ENCODE measurements at regions not wholly inside any gene's neighbourhood (a gene's known extent, or its start where the extent isn't known, plus 50 kb on each side); places are given as distances from the start of the nearest gene placed in this dataset.

DNA sequence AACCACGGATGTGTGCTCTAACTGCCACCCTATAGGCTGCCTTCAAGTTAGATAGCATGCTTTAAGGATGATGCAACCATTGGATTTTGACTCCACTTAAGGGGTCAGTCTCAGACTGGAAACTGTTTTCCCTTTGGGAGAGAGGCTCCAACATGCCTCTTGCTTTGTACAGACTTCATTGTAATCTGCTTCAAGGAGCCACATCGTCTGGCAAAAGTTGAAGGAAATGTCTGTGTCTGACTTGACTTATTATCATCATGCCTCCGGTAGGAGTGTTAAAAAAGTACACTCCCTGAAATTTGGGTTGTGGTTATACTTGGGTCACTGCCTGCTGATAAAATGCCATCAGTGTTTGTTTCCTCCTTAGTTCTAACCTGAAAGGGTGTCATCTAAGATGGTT is 245.4 kb upstream of the CDIN1 start:
- Histone ChIP-seq H3K9me3 (replicated peaks; ENCODE audit: control insufficient read depth, low read depth, low read length) (no peaks in the 10 kb centered on the region), H3K36me3 (ENCODE audit: control insufficient read depth, insufficient read depth, low read length) (no peaks in the 10 kb centered on the region), H3K4me3 (ENCODE audit: low read length) (no peak overlapping the region), H3K4me1 (ENCODE audit: control insufficient read depth, insufficient read depth, low read length) (no peaks in the 10 kb centered on the region), H3K27me3 (ENCODE audit: control insufficient read depth, insufficient read depth, low read length) (no peaks in the 10 kb centered on the region), H3K27ac (ENCODE audit: low read length) (no peak overlapping the region)
- peak; percentile 4 for DNase-seq
- 22% methylated on average over 3 of the region's 3 CpGs for WGBS (ENCODE audit: insufficient coverage)

DNA sequence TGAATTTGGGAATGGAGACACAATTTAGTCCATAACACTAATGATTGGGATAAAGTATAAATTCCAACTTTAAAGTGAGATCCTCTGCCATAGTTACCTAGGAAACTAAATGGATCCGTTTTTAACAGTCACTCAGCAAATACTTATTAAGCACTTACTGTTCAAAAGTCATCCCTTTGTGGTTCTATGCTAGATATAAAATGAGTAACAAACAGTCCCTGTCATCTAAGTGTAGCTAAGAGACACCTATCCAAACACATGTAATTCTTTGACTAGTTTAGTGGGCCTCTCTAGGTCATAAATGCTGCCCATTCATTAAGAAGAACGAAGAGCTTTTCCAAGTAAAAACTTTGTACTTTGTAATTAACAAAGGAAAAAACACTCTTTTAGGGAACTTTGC is 244.2 kb upstream of the CDIN1 start:
- Histone ChIP-seq H3K4me3 (ENCODE audit: low read length) (no peak overlapping the region), H3K9me3 (replicated peaks; ENCODE audit: control insufficient read depth, low read depth, low read length) (no peaks in the 10 kb centered on the region), H3K36me3 (ENCODE audit: control insufficient read depth, insufficient read depth, low read length) (no peaks in the 10 kb centered on the region), H3K27ac (ENCODE audit: low read length) (no peak overlapping the region), H3K4me1 (ENCODE audit: control insufficient read depth, insufficient read depth, low read length) (no peaks in the 10 kb centered on the region), H3K27me3 (ENCODE audit: control insufficient read depth, insufficient read depth, low read length) (no peaks in the 10 kb centered on the region)
- WGBS (ENCODE audit: insufficient coverage), result no CpG with 5 or more reads among the region's 2 CpGs
- no peak for DNase-seq

DNA sequence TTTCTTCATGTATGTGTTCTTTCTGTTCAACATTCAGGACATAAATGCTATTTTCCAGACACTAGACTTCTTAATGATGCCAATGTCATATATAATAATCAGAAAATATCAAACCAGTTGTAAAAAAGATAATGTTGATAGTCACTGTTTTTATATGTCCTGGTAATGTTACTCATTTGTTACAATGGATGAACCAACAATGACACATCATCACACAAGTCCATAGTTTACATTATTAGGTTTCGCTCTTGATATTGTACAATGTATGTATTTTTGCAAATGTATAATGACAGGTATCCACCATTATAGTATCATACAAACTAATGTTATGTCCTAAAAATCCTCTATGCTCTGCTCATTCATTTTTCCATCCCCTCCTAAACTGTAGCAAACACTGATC is 243.8 kb upstream of the CDIN1 start:
- Histone ChIP-seq H3K4me1 (ENCODE audit: control insufficient read depth, insufficient read depth, low read length) (no peaks in the 10 kb centered on the region), H3K27me3 (ENCODE audit: control insufficient read depth, insufficient read depth, low read length) (no peaks in the 10 kb centered on the region), H3K27ac (ENCODE audit: low read length) (no peak overlapping the region), H3K36me3 (ENCODE audit: control insufficient read depth, insufficient read depth, low read length) (no peaks in the 10 kb centered on the region), H3K9me3 (replicated peaks; ENCODE audit: control insufficient read depth, low read depth, low read length) (no peaks in the 10 kb centered on the region), H3K4me3 (ENCODE audit: low read length) (no peak overlapping the region)
- DNase-seq, result no peak
- WGBS (ENCODE audit: insufficient coverage), result no CpG with 5 or more reads among the region's 1 CpG

DNA sequence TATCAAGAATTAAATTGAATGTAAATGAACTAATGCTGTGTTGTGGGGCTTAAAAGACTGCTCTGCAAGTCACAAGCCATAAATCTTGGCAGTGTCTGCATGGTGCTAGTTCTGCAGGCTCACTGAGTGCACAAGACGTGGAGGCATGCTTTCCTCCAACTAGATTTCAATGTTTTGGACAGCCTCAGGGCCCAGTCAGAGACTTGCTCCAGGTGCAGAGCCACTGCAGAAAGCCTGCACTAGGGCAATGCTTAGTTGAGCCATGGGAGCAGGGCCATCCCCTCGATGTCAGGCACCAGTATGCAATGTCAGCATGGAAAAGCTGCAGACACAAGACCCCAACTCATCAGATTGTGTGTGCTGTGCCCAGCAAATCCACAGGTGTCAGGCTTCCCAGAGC is 234.5 kb upstream of the CDIN1 start:
- Histone ChIP-seq H3K36me3 (ENCODE audit: control insufficient read depth, insufficient read depth, low read length) (no peaks in the 10 kb centered on the region), H3K27ac (ENCODE audit: low read length) (no peak overlapping the region), H3K9me3 (replicated peaks; ENCODE audit: control insufficient read depth, low read depth, low read length) (no peaks in the 10 kb centered on the region), H3K4me1 (ENCODE audit: control insufficient read depth, insufficient read depth, low read length) (no peaks in the 10 kb centered on the region), H3K27me3 (ENCODE audit: control insufficient read depth, insufficient read depth, low read length) (no peaks in the 10 kb centered on the region), H3K4me3 (ENCODE audit: low read length) (no peak overlapping the region)
- no peak for DNase-seq
- WGBS (ENCODE audit: insufficient coverage), result 33% methylated on average over 2 of the region's 2 CpGs

DNA sequence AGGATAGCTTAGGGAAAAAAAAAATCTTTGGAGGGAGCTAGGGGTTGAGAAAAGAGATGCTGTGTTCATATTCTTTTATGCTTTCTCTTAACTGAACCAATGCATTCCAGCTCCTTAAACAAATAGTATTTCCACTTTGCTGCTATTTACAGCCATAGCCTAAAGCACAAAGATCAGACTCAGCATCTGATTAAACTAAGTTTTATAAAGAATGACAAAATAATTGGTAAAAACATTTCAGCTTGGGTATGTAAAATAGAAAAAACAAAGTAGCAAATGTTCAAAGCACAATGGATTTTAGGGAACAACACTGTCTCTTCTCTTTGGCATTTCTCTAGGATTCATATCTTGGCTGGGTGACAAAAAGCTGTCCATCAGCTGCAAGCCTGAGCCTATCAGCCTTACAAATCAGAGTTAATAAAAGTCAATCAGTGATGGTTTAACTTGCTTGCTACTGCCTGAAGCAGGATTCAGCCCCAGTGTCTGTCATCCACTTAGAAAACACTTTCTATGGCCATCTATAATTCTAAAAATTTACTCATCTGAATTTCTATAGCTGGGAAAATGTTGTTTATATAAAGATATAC is 232.1 kb upstream of the CDIN1 start:
- no peaks in the 10 kb centered on the region for H3K4me1 ChIP-seq (ENCODE audit: control insufficient read depth, insufficient read depth, low read length)
- H3K27ac ChIP-seq (ENCODE audit: low read length), result no peak overlapping the region
- no peaks in the 10 kb centered on the region for H3K9me3 ChIP-seq (replicated peaks; ENCODE audit: control insufficient read depth, low read depth, low read length)
- H3K4me3 ChIP-seq (ENCODE audit: low read length), result no peak overlapping the region
- DNase-seq, result no peak
- H3K27me3 ChIP-seq (ENCODE audit: control insufficient read depth, insufficient read depth, low read length), result no peaks in the 10 kb centered on the region
- no peaks in the 10 kb centered on the region for H3K36me3 ChIP-seq (ENCODE audit: control insufficient read depth, insufficient read depth, low read length)

DNA sequence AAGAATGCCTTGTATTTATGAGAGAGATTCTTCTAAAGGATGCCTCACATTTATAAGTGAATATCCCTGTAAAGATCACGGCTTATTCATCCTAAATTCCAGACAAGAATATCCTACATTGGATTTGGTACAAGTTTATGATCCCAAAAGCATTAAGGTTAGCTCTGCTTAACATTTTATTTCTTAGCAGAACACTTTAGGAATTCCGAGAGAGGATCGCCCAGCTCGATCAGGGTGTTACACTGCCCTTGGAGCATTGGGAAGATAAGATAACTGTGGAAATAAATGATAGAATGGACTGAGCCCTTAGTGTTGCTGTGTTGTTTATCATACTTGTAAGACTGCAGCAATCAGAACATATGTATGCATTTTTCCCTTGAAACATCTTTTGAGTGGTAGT is 223.0 kb upstream of the CDIN1 start:
- no CpG with 5 or more reads among the region's 4 CpGs for WGBS (ENCODE audit: insufficient coverage)
- no peak for DNase-seq
- Histone ChIP-seq H3K4me1 (ENCODE audit: control insufficient read depth, insufficient read depth, low read length) (peaks cover 2% of the 10 kb centered on the region), H3K27ac (ENCODE audit: low read length) (no peak overlapping the region), H3K27me3 (ENCODE audit: control insufficient read depth, insufficient read depth, low read length) (no peaks in the 10 kb centered on the region), H3K9me3 (replicated peaks; ENCODE audit: control insufficient read depth, low read depth, low read length) (no peaks in the 10 kb centered on the region), H3K4me3 (ENCODE audit: low read length) (no peak overlapping the region), H3K36me3 (ENCODE audit: control insufficient read depth, insufficient read depth, low read length) (no peaks in the 10 kb centered on the region)

DNA sequence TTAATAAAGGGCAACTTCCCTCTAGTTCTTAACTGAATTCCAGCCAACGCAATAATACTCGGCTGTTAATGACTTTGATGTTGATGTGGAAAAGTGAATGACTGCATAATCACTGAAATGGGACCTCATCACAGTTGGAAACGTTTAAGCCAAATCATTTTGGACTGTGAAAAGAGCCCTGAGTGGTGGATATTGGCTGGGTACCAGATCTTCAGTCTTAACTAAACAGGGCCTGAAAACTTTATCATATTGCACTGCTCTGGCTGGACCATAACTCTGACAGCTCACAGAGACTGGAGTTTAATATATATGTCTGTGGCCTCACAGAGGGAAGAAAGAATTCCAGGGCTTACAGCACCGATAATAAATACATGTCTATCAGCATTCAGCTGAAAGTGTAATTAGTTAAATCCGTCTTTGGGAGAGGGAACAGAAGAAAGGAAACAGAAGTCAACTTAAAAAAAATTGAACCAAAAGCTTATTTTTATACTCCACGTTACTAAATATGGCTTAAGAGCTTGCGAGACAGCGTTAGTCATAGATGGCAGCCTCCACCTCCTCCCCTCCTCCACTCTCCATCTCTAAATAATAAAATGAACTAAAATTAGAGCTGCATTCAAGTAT is 222.3 kb upstream of the CDIN1 start:
- peak; percentile 48 for DNase-seq
- WGBS (ENCODE audit: insufficient coverage), result no CpG with 5 or more reads among the region's 8 CpGs

DNA sequence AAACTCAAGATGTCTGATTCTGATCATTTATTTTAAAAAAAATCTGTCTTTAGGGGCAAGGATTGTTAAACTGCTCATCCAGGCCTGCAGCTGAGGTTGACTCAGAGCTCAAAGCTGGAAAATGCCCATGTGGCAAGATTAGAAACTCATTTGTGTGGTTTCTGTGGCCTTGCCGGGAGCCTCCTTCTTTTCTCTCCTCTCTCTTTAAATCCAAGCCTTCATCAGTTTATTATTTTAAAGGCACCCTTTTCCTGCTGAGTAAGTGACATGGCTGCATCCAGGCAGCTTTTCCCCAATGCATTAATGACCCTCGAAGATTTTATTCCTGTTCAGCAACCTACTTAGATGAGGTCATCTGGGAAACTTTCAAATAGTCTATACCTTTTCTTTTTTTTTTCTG is 221.3 kb upstream of the CDIN1 start:
- Histone ChIP-seq H3K9me3 (replicated peaks; ENCODE audit: control insufficient read depth, low read depth, low read length) (no peaks in the 10 kb centered on the region), H3K4me3 (ENCODE audit: low read length) (no peak overlapping the region), H3K27ac (ENCODE audit: low read length) (no peak overlapping the region), H3K4me1 (ENCODE audit: control insufficient read depth, insufficient read depth, low read length) (peaks cover 8% of the 10 kb centered on the region), H3K36me3 (ENCODE audit: control insufficient read depth, insufficient read depth, low read length) (no peaks in the 10 kb centered on the region), H3K27me3 (ENCODE audit: control insufficient read depth, insufficient read depth, low read length) (no peaks in the 10 kb centered on the region)
- 0% methylated on average over 1 of the region's 2 CpGs for WGBS (ENCODE audit: insufficient coverage)
- no peak for DNase-seq

More for the DNA sequence above, 222.3 kb upstream of the CDIN1 start:
- Histone ChIP-seq H3K27ac (ENCODE audit: low read length) (no peak overlapping the region), H3K4me1 (ENCODE audit: control insufficient read depth, insufficient read depth, low read length) (peaks cover 2% of the 10 kb centered on the region), H3K4me3 (ENCODE audit: low read length) (no peak overlapping the region), H3K36me3 (ENCODE audit: control insufficient read depth, insufficient read depth, low read length) (no peaks in the 10 kb centered on the region), H3K9me3 (replicated peaks; ENCODE audit: control insufficient read depth, low read depth, low read length) (no peaks in the 10 kb centered on the region), H3K27me3 (ENCODE audit: control insufficient read depth, insufficient read depth, low read length) (no peaks in the 10 kb centered on the region)

DNA sequence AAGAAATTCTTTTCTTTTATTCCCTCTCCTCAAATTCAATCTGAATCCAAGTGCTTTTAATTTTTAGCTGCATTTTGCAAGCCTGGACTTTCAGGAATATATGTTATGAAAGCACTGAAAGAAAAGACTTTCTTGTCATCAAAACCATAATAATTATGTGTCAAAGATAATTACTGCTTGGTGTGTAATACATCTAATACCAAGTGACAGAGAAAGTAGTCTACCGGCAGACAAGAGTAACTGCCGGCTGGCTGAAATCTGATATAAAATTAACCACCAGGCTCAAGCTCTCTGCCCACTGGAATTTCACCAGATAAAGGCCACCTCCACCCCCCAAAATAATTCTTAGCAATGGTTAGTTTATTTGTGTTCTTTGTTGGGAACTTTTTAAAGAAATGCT is 220.9 kb upstream of the CDIN1 start:
- DNase-seq, result no peak
- WGBS (ENCODE audit: insufficient coverage), result no CpG with 5 or more reads among the region's 2 CpGs
- H3K9me3 ChIP-seq (replicated peaks; ENCODE audit: control insufficient read depth, low read depth, low read length), result no peaks in the 10 kb centered on the region
- H3K4me3 ChIP-seq (ENCODE audit: low read length), result no peak overlapping the region
- H3K4me1 ChIP-seq (ENCODE audit: control insufficient read depth, insufficient read depth, low read length), result peaks cover 9% of the 10 kb centered on the region
- no peaks in the 10 kb centered on the region for H3K27me3 ChIP-seq (ENCODE audit: control insufficient read depth, insufficient read depth, low read length)
- no peak overlapping the region for H3K27ac ChIP-seq (ENCODE audit: low read length)
- no peaks in the 10 kb centered on the region for H3K36me3 ChIP-seq (ENCODE audit: control insufficient read depth, insufficient read depth, low read length)

DNA sequence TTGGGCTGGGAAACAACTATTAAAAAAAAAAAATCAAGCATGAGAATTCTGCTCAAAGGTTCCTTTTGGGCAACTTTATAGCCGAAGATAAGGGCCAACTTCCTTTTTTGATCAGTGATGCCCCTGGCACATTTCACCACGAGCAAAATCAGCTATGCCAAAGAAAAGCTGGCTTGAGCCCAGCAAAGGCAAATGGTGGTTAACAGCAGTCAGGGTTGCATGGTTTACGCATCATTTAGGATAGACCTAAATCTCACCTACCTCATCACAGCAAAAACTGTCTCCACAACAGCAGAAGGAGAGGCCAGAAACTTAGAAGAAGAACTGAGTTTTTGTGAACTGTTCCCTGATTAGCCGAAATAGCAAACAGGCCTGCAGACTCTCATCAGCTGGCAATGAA is 220.1 kb upstream of the CDIN1 start:
- no peaks in the 10 kb centered on the region for H3K27me3 ChIP-seq (ENCODE audit: control insufficient read depth, insufficient read depth, low read length)
- H3K4me3 ChIP-seq (ENCODE audit: low read length), result no peak overlapping the region
- no peaks in the 10 kb centered on the region for H3K36me3 ChIP-seq (ENCODE audit: control insufficient read depth, insufficient read depth, low read length)
- H3K9me3 ChIP-seq (replicated peaks; ENCODE audit: control insufficient read depth, low read depth, low read length), result no peaks in the 10 kb centered on the region
- no peak for DNase-seq
- 74% methylated on average over 3 of the region's 4 CpGs for WGBS (ENCODE audit: insufficient coverage)
- H3K27ac ChIP-seq (ENCODE audit: low read length), result no peak overlapping the region
- peaks cover 9% of the 10 kb centered on the region for H3K4me1 ChIP-seq (ENCODE audit: control insufficient read depth, insufficient read depth, low read length)

DNA sequence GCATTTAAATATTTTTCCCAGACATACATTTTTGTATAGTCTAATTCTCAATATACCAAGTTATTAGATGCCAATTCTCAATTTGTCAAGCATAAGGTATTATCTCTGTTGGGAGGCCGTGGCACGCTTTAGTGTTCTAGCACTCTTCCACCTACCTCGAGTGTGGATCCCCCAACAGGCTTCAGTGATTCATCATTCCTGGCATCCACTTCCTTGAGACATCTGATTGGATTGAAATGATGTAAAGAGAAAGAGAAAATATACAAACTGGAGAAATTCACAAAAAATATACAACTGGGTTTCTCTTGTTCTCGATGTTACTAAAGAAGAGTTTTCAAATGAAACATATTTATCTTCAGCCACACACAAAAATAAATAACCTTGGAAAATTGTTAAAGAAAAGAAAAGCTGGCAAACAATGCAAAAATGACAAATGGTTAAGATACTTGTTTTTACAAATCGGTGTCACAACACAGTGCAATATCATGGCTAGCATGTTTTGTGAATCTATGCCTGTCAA is 218.0 kb upstream of the CDIN1 start:
- Histone ChIP-seq H3K4me3 (ENCODE audit: low read length) (no peak overlapping the region), H3K36me3 (ENCODE audit: control insufficient read depth, insufficient read depth, low read length) (no peaks in the 10 kb centered on the region), H3K27me3 (ENCODE audit: control insufficient read depth, insufficient read depth, low read length) (no peaks in the 10 kb centered on the region), H3K9me3 (replicated peaks; ENCODE audit: control insufficient read depth, low read depth, low read length) (no peaks in the 10 kb centered on the region), H3K4me1 (ENCODE audit: control insufficient read depth, insufficient read depth, low read length) (peaks cover 9% of the 10 kb centered on the region), H3K27ac (ENCODE audit: low read length) (no peak overlapping the region)
- no CpG with 5 or more reads among the region's 5 CpGs for WGBS (ENCODE audit: insufficient coverage)
- no peak for DNase-seq

Data from muscle of leg (tissue), 3 donors.